OCI-LY7 (cell line): ENCODE measurements at regions not wholly inside any gene's neighbourhood (a gene's known extent, or its start where the extent isn't known, plus 50 kb on each side); places are given as distances from the start of the nearest gene placed in this dataset.

Source experiments
- EZH2phosphoT487 ChIP-seq: fragments of 200-600 bp; sonication (generic); IDR thresholded peaks from 2 replicates; pipeline ENCODE4 v1.6.1; 2018; ENCODE audit warnings: low read depth, borderline replicate concordance, mild to moderate bottlenecking, mixed run types, antibody characterized with exemption, low read length, moderate library complexity, mixed read lengths
- TF ChIP-seq, protein P1 (sequence below): fragments of 200-600 bp; sonication (generic); conservative IDR thresholded peaks from 2 replicates; pipeline ENCODE4 v1.5.1; 2014; ENCODE audit warnings: mild to moderate bottlenecking, antibody characterized with exemption, low read length, moderate library complexity, mixed read lengths

DNA sequence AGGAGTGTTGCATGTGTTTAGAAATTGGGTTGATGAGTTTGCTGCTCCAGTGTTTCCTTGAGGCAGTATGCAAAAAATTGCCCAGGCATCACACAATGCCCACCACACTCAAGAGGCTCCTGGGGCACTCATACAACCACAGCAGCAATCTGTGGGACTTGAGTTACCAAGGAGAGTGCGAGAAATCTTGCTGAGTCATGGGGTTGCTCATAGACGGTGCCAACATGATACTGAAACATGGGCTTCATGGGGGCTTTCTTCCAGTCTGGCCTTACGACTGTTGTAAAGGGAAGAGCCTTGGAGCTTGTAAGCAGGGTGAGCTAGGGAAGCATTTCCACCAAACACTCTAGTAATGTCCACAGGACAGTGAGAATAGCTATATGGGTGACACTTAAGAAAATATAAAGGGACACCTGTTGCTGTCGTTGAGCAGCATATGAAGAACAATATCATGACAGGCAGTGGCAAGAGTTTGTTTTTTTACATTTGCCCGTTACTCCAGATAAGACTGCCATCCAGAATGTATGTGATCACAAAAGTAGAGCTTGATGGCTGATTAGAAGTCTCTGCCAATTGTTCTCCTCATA lies 1237.4 kb downstream of the UQCRFS1 start:
- TF ChIP-seq, protein P1, sequence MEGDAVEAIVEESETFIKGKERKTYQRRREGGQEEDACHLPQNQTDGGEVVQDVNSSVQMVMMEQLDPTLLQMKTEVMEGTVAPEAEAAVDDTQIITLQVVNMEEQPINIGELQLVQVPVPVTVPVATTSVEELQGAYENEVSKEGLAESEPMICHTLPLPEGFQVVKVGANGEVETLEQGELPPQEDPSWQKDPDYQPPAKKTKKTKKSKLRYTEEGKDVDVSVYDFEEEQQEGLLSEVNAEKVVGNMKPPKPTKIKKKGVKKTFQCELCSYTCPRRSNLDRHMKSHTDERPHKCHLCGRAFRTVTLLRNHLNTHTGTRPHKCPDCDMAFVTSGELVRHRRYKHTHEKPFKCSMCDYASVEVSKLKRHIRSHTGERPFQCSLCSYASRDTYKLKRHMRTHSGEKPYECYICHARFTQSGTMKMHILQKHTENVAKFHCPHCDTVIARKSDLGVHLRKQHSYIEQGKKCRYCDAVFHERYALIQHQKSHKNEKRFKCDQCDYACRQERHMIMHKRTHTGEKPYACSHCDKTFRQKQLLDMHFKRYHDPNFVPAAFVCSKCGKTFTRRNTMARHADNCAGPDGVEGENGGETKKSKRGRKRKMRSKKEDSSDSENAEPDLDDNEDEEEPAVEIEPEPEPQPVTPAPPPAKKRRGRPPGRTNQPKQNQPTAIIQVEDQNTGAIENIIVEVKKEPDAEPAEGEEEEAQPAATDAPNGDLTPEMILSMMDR: no peak
- no peak for TF ChIP-seq EZH2phosphoT487
